Adrenal gland (tissue), 5 donors: ENCODE measurements at regions not wholly inside any gene's neighbourhood (a gene's known extent, or its start where the extent isn't known, plus 50 kb on each side); places are given as distances from the start of the nearest gene placed in this dataset.

Experiments used
- CTCF ChIP-seq, 6 experiments: fragments of 450-650 bp in 4 of 6; fragments of 200-600 bp in 2 of 6; sonication (generic) in 1 of 6; IDR thresholded peaks; 1 replicate in 5 of 6; 2 replicates in 1 of 6; pipeline versions ENCODE4 v1.5.1 to v1.8.0; 2016 to 2021; ENCODE audit warnings: antibody characterized with exemption in 6 of 6, mild to moderate bottlenecking in 2 of 6, moderate library complexity in 1 of 6
- POLR2A ChIP-seq, 2 donors: fragments of 450-650 bp; IDR thresholded peaks; one replicate each; pipeline ENCODE4 v1.6.1; 2017; ENCODE audit warnings: antibody characterized with exemption in 2 of 2, mild to moderate bottlenecking in 2 of 2, moderate library complexity in 1 of 2
- donor health status: DM: no; HTN: no; CAD: no.

- TF ChIP-seq CTCF (IDR thresholded peaks at IDR 0.05) (no peak), POLR2A (IDR thresholded peaks at IDR 0.05) (no peak)
Measured at GRCh38 chr5:106092455-106092854, 1578.3 kb downstream of the EFNA5 start.
